GM23338 (cell line): ENCODE measurements at regions not wholly inside any gene's neighbourhood (a gene's known extent, or its start where the extent isn't known, plus 50 kb on each side); places are given as distances from the start of the nearest gene placed in this dataset.

ENCODE experiments used
- CTCF ChIP-seq, 2 experiments: fragments of 200-600 bp in 1 of 2; sonication (generic) in 1 of 2; conservative IDR thresholded peaks; 2 replicates each; pipeline versions ENCODE4 v1.5.1 to v1.6.1; 2016 to 2017; ENCODE audit warnings: antibody characterized with exemption in 2 of 2, low read depth in 2 of 2, mild to moderate bottlenecking in 2 of 2, moderate library complexity in 1 of 2
- EZH2phosphoT487 ChIP-seq: fragments of 200-600 bp; sonication (generic); IDR thresholded peaks from one replicate; pipeline ENCODE4 v1.8.1; 2018; ENCODE audit warnings: antibody characterized with exemption; ENCODE audit not compliant: unreplicated experiment
- NANOG ChIP-seq: IDR thresholded peaks from 2 replicates; pipeline ENCODE4 v1.6.1; 2016; ENCODE audit warnings: antibody characterized with exemption, borderline replicate concordance
- POLR2AphosphoS5 ChIP-seq: IDR thresholded peaks from 2 replicates; pipeline ENCODE4 v1.6.1; 2016; ENCODE audit warnings: antibody characterized with exemption, low read depth

GRCh38 chr2:149990965-149991364 is 403.4 kb upstream of the MMADHC start:
- no peak for TF ChIP-seq EZH2phosphoT487
- no peak for TF ChIP-seq CTCF (conservative IDR thresholded peaks at IDR 0.05; ENCODE audit: low read depth in 2 of 2)
- no peak for TF ChIP-seq POLR2AphosphoS5
- TF ChIP-seq NANOG: no peak
